Mammary epithelial cell (primary cell): ENCODE measurements at regions not wholly inside any gene's neighbourhood (a gene's known extent, or its start where the extent isn't known, plus 50 kb on each side); places are given as distances from the start of the nearest gene placed in this dataset.

Experiments used
- CTCF ChIP-seq, 2 donors: IDR thresholded peaks in 1 of 2; conservative IDR thresholded peaks in 1 of 2; 2 replicates each; pipeline ENCODE4 v1.5.1; 2011 to 2012; ENCODE audit warnings: inconsistent platforms in 2 of 2, low read length in 2 of 2, mild to moderate bottlenecking in 2 of 2, control low read depth in 1 of 2, low read depth in 1 of 2; ENCODE audit not compliant: insufficient read depth in 1 of 2; ENCODE audit errors: extremely low read depth in 1 of 2
- EZH2 ChIP-seq: IDR thresholded peaks from 2 replicates; pipeline ENCODE4 v1.6.1; 2012; ENCODE audit warnings: low read length, inconsistent platforms, borderline replicate concordance

- TF ChIP-seq CTCF (conservative IDR thresholded peaks at IDR 0.05 in 1 of 2, IDR thresholded peaks at IDR 0.05 in 1 of 2; ENCODE audit: extremely low read depth in 1 of 2, insufficient read depth in 1 of 2, low read depth in 1 of 2, low read length in 2 of 2) (no peak), EZH2 (no peak)
Observed at GRCh38 chr1:38381256-38381655, 334.7 kb upstream of the POU3F1 start.
